Pancreas (tissue), 10 donors: ENCODE measurements at regions not wholly inside any gene's neighbourhood (a gene's known extent, or its start where the extent isn't known, plus 50 kb on each side); places are given as distances from the start of the nearest gene placed in this dataset.

Experiments
- ATAC-seq, 4 donors: fragments of 200-7000 bp; cut with Tn5 transposase; one replicate each; pipeline versions ENCODE4 v1.8.0 to v1.9.1; 2020; ENCODE audit warnings: mild to moderate bottlenecking in 4 of 4, moderate library complexity in 4 of 4
- DNase-seq, 6 donors: peaks; one replicate each; pipeline ENCODE4 v3.0.0-alpha.2; 2020
- FAIRE-seq: peaks from 2 replicates; lab custom pipeline; 2012; peaks lifted over from hg19 to GRCh38; lab: Jason Lieb, UNC
- H3K27ac ChIP-seq, 4 donors: fragments of 200-600 bp; sonication (generic); 1 replicate in 3 of 4; 2 replicates in 1 of 4; pipeline versions ENCODE4 v1.5.0 to v1.8.0; 2020
- H3K27me3 ChIP-seq, 4 donors: fragments of 200-600 bp; one replicate each; pipeline ENCODE4 v1.8.0; 2021
- H3K36me3 ChIP-seq, 3 donors: fragments of 200-600 bp; sonication (generic) in 1 of 3; one replicate each; pipeline versions ENCODE4 v1.5.0 to v1.8.0; 2020 to 2021
- H3K4me1 ChIP-seq, 3 donors: fragments of 200-600 bp; one replicate each; pipeline ENCODE4 v1.8.0; 2021
- H3K4me3 ChIP-seq, 4 donors: fragments of 200-600 bp; sonication (generic) in 2 of 4; one replicate each; pipeline versions ENCODE4 v1.5.0 to v1.8.0; 2020 to 2021
- H3K9me3 ChIP-seq, 4 donors: fragments of 200-600 bp; one replicate each; pipeline ENCODE4 v1.8.0; 2021
- CTCF ChIP-seq, 4 donors: fragments of 200-600 bp; sonication (generic) in 3 of 4; IDR thresholded peaks; one replicate each; pipeline versions ENCODE4 v1.5.0 to v1.8.0; 2021; ENCODE audit warnings: antibody characterized with exemption in 4 of 4
- WGBS, 2 donors: extraction: QIAGEN DNeasy Blood & Tissue Kit; methylation state at CpG; one replicate each; pipeline ENCODE4 v1.1.7; 2013; 5-methylcytosine and 5-hydroxymethylcytosine counted together
- intact Hi-C, 3 donors: fragments of 100-400 bp; cut with DNase I; formaldehyde crosslinking; loops; one replicate each; pipeline versions ENCODE4 v1.11.1 to v1.14.2; 2022
- donor health status: healthy with polysubstance abuse.
- donor health status: DM: no; HTN: no; CAD: no; lungs with moderate emphysema.
- donor health status: DM: no; HTN: no; CAD: no.
- donor health status: control.
- donor health status: control.
- donor health status: Bipolar disorder and iron deficiency.
- donor health status: DM: yes; HTN: yes; CAD: no.
- donor health status: DM: no; HTN: no; CAD: no.
- donor health status: DM: no; HTN: no; CAD: no.
- donor health status: DM: yes; HTN: yes; CAD: no.

- no peak for DNase-seq
Measured at GRCh38 chr2:76445880-76446279, 735.2 kb upstream of the GCFC2 start.

GRCh38 chr2:76444732-76445131 lies 734.0 kb upstream of the GCFC2 start:
- ATAC-seq, result no peak
- DNase-seq, result no peak
- Histone ChIP-seq H3K27me3 (no peaks in the 10 kb centered on the region), H3K36me3 (no peaks in the 10 kb centered on the region), H3K4me1 (no peaks in the 10 kb centered on the region), H3K9me3 (peaks cover 0 to 3% (median 0%) of the 10 kb centered on the region in 4 donors), H3K27ac (no peak overlapping the region), H3K4me3 (no peak overlapping the region)
- FAIRE-seq, result no peak
- 67 to 78% methylated on average over 3 of the region's 3 CpGs for WGBS, 2 donors
- intact Hi-C loops, result no loop called here
- TF ChIP-seq CTCF (IDR thresholded peaks at IDR 0.05), result no peak

More at GRCh38 chr2:76445880-76446279, 735.2 kb upstream of the GCFC2 start:
- FAIRE-seq (no peak), ATAC-seq (no peak)
- Histone ChIP-seq H3K9me3 (peaks cover 0 to 3% (median 0%) of the 10 kb centered on the region in 4 donors), H3K4me3 (no peak overlapping the region), H3K36me3 (no peaks in the 10 kb centered on the region), H3K4me1 (no peaks in the 10 kb centered on the region), H3K27me3 (no peaks in the 10 kb centered on the region), H3K27ac (no peak overlapping the region)
- 81 to 94% methylated on average over 3 of the region's 3 CpGs for WGBS, 2 donors
- TF ChIP-seq CTCF (IDR thresholded peaks at IDR 0.05), result no peak
- intact Hi-C loops, result no loop called here

- FAIRE-seq (no peak), DNase-seq (no peak), ATAC-seq (no peak)
- no peak for TF ChIP-seq CTCF (IDR thresholded peaks at IDR 0.05)
- intact Hi-C loops, result no loop called here
- no peaks in the 10 kb centered on the region for H3K4me1 ChIP-seq
- no peaks in the 10 kb centered on the region for H3K36me3 ChIP-seq
- H3K27ac ChIP-seq, result no peak overlapping the region
- no peak overlapping the region for H3K4me3 ChIP-seq
- no peaks in the 10 kb centered on the region for H3K9me3 ChIP-seq
- peaks cover 0 to 4% (median 0%) of the 10 kb centered on the region in 4 donors for H3K27me3 ChIP-seq
- 65 to 82% methylated on average over 3 of the region's 3 CpGs for WGBS, 2 donors
Measured at GRCh38 chr2:76437564-76437963, 726.8 kb upstream of the GCFC2 start.

GRCh38 chr2:76429374-76429773 lies 718.7 kb upstream of the GCFC2 start:
- ATAC-seq, result no peak
- no peak for TF ChIP-seq CTCF (IDR thresholded peaks at IDR 0.05)
- no peak overlapping the region for H3K27ac ChIP-seq
- FAIRE-seq, result no peak
- no peak overlapping the region for H3K4me3 ChIP-seq
- peaks cover 0 to 4% (median 0%) of the 10 kb centered on the region in 4 donors for H3K27me3 ChIP-seq
- intact Hi-C loops, result no loop called here
- H3K9me3 ChIP-seq, result no peaks in the 10 kb centered on the region
- H3K36me3 ChIP-seq, result no peaks in the 10 kb centered on the region
- 13 to 15% methylated on average over 2 of the region's 2 CpGs for WGBS, 2 donors
- no peak for DNase-seq
- no peaks in the 10 kb centered on the region for H3K4me1 ChIP-seq

- H3K27ac ChIP-seq, result no peak overlapping the region
- H3K9me3 ChIP-seq, result no peaks in the 10 kb centered on the region
- DNase-seq, result no peak
- H3K4me1 ChIP-seq, result no peaks in the 10 kb centered on the region
- no peaks in the 10 kb centered on the region for H3K36me3 ChIP-seq
- no peak overlapping the region for H3K4me3 ChIP-seq
- no peak for FAIRE-seq
- ATAC-seq, result no peak
- no peak for TF ChIP-seq CTCF (IDR thresholded peaks at IDR 0.05)
- intact Hi-C loops, result no loop called here
- no peaks in the 10 kb centered on the region for H3K27me3 ChIP-seq
Measured at GRCh38 chr2:76427452-76427851, 716.7 kb upstream of the GCFC2 start.
